ENCODE measurements at regions not wholly inside any gene's neighbourhood (a gene's known extent, or its start where the extent isn't known, plus 50 kb on each side); places are given as distances from the start of the nearest gene placed in this dataset.

GRCh38 chr16:80274576-80275191 lies 266.1 kb upstream of the DYNLRB2 start:
- DNase-seq (ENCODE audit: low spot score): peak; percentile 39

GRCh38 chr16:80273635-80274538 lies 266.9 kb upstream of the DYNLRB2 start:
- Histone ChIP-seq H3K9ac (ENCODE audit: low read depth, low read length, poor library complexity) (no peak overlapping the region), H3K79me1 (ENCODE audit: low read depth, low read length) (no peaks in the 10 kb centered on the region), H3K9me3 (replicated peaks in 1 of 2; ENCODE audit: control insufficient read depth in 2 of 2, insufficient read depth in 1 of 2, low read depth in 1 of 2, low read length in 2 of 2) (no peaks in the 10 kb centered on the region), H2BK12ac (ENCODE audit: low read length) (no peak overlapping the region), H3K4me2 (ENCODE audit: insufficient read depth, low read length, poor library complexity, severe bottlenecking) (no peak overlapping the region), H3K14ac (ENCODE audit: low read length) (no peak overlapping the region), H2BK15ac (ENCODE audit: low read length) (no peak overlapping the region), H3K4me3 (ENCODE audit: low read length in 2 of 2) (no peak overlapping the region), H2BK120ac (ENCODE audit: low read depth, low read length) (no peak overlapping the region), H3K27me3 (ENCODE audit: control insufficient read depth in 3 of 3, insufficient read depth in 3 of 3, low read depth in 1 of 3, low read length in 3 of 3) (no peaks in the 10 kb centered on the region), H3K23ac (ENCODE audit: low read depth, low read length, poor library complexity) (no peak overlapping the region), H2AK5ac (ENCODE audit: low read depth, low read length) (no peak overlapping the region), H4K8ac (ENCODE audit: low read depth, low read length) (no peak overlapping the region), H3K36me3 (replicated peaks in 1 of 2; ENCODE audit: control insufficient read depth in 2 of 2, insufficient read depth in 2 of 2, low read length in 2 of 2) (no peaks in the 10 kb centered on the region), H3K4ac (ENCODE audit: low read length) (no peak overlapping the region), H3K27ac (replicated peaks; ENCODE audit: low read length) (no peak overlapping the region), H3K4me1 (ENCODE audit: control insufficient read depth in 2 of 2, insufficient read depth in 1 of 2, low read depth in 1 of 2, low read length in 2 of 2) (peaks cover 0 to 4% of the 10 kb centered on the region in 2 donors), H2BK5ac (ENCODE audit: low read length) (no peak overlapping the region), H4K91ac (ENCODE audit: low read depth, low read length, poor library complexity) (no peak overlapping the region), H2AFZ (ENCODE audit: low read length) (no peak overlapping the region), H3K18ac (ENCODE audit: low read length) (no peak overlapping the region)
- no CpG with 5 or more reads among the region's 4 CpGs for WGBS, 2 donors (ENCODE audit: extremely low coverage in 2 of 2, insufficient read length in 2 of 2, insufficient replicate concordance in 1 of 2)
- no peak for DNase-seq (ENCODE audit: low spot score)

More at GRCh38 chr16:80274576-80275191, 266.1 kb upstream of the DYNLRB2 start:
- H3K4me3 ChIP-seq (ENCODE audit: low read length in 2 of 2): no peak overlapping the region
- H3K79me1 ChIP-seq (ENCODE audit: low read depth, low read length): no peaks in the 10 kb centered on the region
- H3K4ac ChIP-seq (ENCODE audit: low read length): no peak overlapping the region
- H3K9ac ChIP-seq (ENCODE audit: low read depth, low read length, poor library complexity): no peak overlapping the region
- no peaks in the 10 kb centered on the region for H3K27me3 ChIP-seq (ENCODE audit: control insufficient read depth in 3 of 3, insufficient read depth in 3 of 3, low read depth in 1 of 3, low read length in 3 of 3)
- H2BK120ac ChIP-seq (ENCODE audit: low read depth, low read length): no peak overlapping the region
- H3K9me3 ChIP-seq (replicated peaks in 1 of 2; ENCODE audit: control insufficient read depth in 2 of 2, insufficient read depth in 1 of 2, low read depth in 1 of 2, low read length in 2 of 2): no peaks in the 10 kb centered on the region
- no peak overlapping the region for H3K27ac ChIP-seq (replicated peaks; ENCODE audit: low read length)
- H2BK12ac ChIP-seq (ENCODE audit: low read length): no peak overlapping the region
- no peaks in the 10 kb centered on the region for H3K36me3 ChIP-seq (replicated peaks in 1 of 2; ENCODE audit: control insufficient read depth in 2 of 2, insufficient read depth in 2 of 2, low read length in 2 of 2)
- H4K91ac ChIP-seq (ENCODE audit: low read depth, low read length, poor library complexity): no peak overlapping the region
- no peak overlapping the region for H3K18ac ChIP-seq (ENCODE audit: low read length)
- no peak overlapping the region for H3K14ac ChIP-seq (ENCODE audit: low read length)
- no peak overlapping the region for H2AK5ac ChIP-seq (ENCODE audit: low read depth, low read length)
- H3K4me2 ChIP-seq (ENCODE audit: insufficient read depth, low read length, poor library complexity, severe bottlenecking): peak overlapping the region; percentile 38
- no CpG with 5 or more reads among the region's 4 CpGs for WGBS, 2 donors (ENCODE audit: extremely low coverage in 2 of 2, insufficient read length in 2 of 2, insufficient replicate concordance in 1 of 2)
- H2BK5ac ChIP-seq (ENCODE audit: low read length): no peak overlapping the region
- no peak overlapping the region for H4K8ac ChIP-seq (ENCODE audit: low read depth, low read length)
- no peak overlapping the region for H2AFZ ChIP-seq (ENCODE audit: low read length)
- no peak overlapping the region for H3K23ac ChIP-seq (ENCODE audit: low read depth, low read length, poor library complexity)
- peaks cover 0 to 4% of the 10 kb centered on the region in 2 donors for H3K4me1 ChIP-seq (ENCODE audit: control insufficient read depth in 2 of 2, insufficient read depth in 1 of 2, low read depth in 1 of 2, low read length in 2 of 2)
- no peak overlapping the region for H2BK15ac ChIP-seq (ENCODE audit: low read length)

- no peaks in the 10 kb centered on the region for H3K36me3 ChIP-seq (replicated peaks in 1 of 2; ENCODE audit: control insufficient read depth in 2 of 2, insufficient read depth in 2 of 2, low read length in 2 of 2)
- no peaks in the 10 kb centered on the region for H3K79me1 ChIP-seq (ENCODE audit: low read depth, low read length)
- no peak overlapping the region for H4K8ac ChIP-seq (ENCODE audit: low read depth, low read length)
- no peak overlapping the region for H2BK12ac ChIP-seq (ENCODE audit: low read length)
- WGBS, 2 donors (ENCODE audit: extremely low coverage in 2 of 2, insufficient read length in 2 of 2, insufficient replicate concordance in 1 of 2): no CpG with 5 or more reads among the region's 2 CpGs
- H2AK5ac ChIP-seq (ENCODE audit: low read depth, low read length): no peak overlapping the region
- H2AFZ ChIP-seq (ENCODE audit: low read length): no peak overlapping the region
- no peak overlapping the region for H3K23ac ChIP-seq (ENCODE audit: low read depth, low read length, poor library complexity)
- no peak overlapping the region for H2BK120ac ChIP-seq (ENCODE audit: low read depth, low read length)
- no peak overlapping the region for H3K18ac ChIP-seq (ENCODE audit: low read length)
- H3K9me3 ChIP-seq (replicated peaks in 1 of 2; ENCODE audit: control insufficient read depth in 2 of 2, insufficient read depth in 1 of 2, low read depth in 1 of 2, low read length in 2 of 2): no peaks in the 10 kb centered on the region
- no peak for DNase-seq (ENCODE audit: low spot score)
- H2BK15ac ChIP-seq (ENCODE audit: low read length): no peak overlapping the region
- H3K27me3 ChIP-seq (ENCODE audit: control insufficient read depth in 3 of 3, insufficient read depth in 3 of 3, low read depth in 1 of 3, low read length in 3 of 3): no peaks in the 10 kb centered on the region
- H3K14ac ChIP-seq (ENCODE audit: low read length): no peak overlapping the region
- no peak overlapping the region for H3K4me3 ChIP-seq (ENCODE audit: low read length in 2 of 2)
- H3K9ac ChIP-seq (ENCODE audit: low read depth, low read length, poor library complexity): no peak overlapping the region
- no peak overlapping the region for H3K27ac ChIP-seq (replicated peaks; ENCODE audit: low read length)
- peaks cover 0 to 10% of the 10 kb centered on the region in 2 donors for H3K4me1 ChIP-seq (ENCODE audit: control insufficient read depth in 2 of 2, insufficient read depth in 1 of 2, low read depth in 1 of 2, low read length in 2 of 2)
- H2BK5ac ChIP-seq (ENCODE audit: low read length): no peak overlapping the region
- no peak overlapping the region for H3K4me2 ChIP-seq (ENCODE audit: insufficient read depth, low read length, poor library complexity, severe bottlenecking)
- H3K4ac ChIP-seq (ENCODE audit: low read length): no peak overlapping the region
- H4K91ac ChIP-seq (ENCODE audit: low read depth, low read length, poor library complexity): no peak overlapping the region
Observed at GRCh38 chr16:80265624-80266306, 275.0 kb upstream of the DYNLRB2 start.

Data from neuronal stem cell (in vitro differentiated cells).